Skeletal muscle tissue (tissue), 3 donors: ENCODE measurements at regions not wholly inside any gene's neighbourhood (a gene's known extent, or its start where the extent isn't known, plus 50 kb on each side); places are given as distances from the start of the nearest gene placed in this dataset.

Experiments used
- H3K27ac ChIP-seq: one replicate; pipeline ENCODE4 v1.7.0; 2013; ENCODE audit warnings: mild to moderate bottlenecking, low read depth, low read length, inconsistent platforms
- H3K27me3 ChIP-seq, 3 donors: one replicate each; pipeline ENCODE4 v1.7.0; 2013; ENCODE audit warnings: low read length in 3 of 3; ENCODE audit not compliant: control insufficient read depth in 3 of 3, insufficient read depth in 3 of 3
- H3K36me3 ChIP-seq, 3 donors: one replicate each; pipeline ENCODE4 v1.7.0; 2013; ENCODE audit warnings: low read length in 3 of 3; ENCODE audit not compliant: control insufficient read depth in 3 of 3, insufficient read depth in 3 of 3
- H3K4me1 ChIP-seq, 3 donors: one replicate each; pipeline ENCODE4 v1.7.0; 2013; ENCODE audit warnings: low read length in 3 of 3, mild to moderate bottlenecking in 3 of 3; ENCODE audit not compliant: control insufficient read depth in 3 of 3, insufficient read depth in 3 of 3
- H3K4me3 ChIP-seq, 3 donors: one replicate each; pipeline ENCODE4 v1.7.0; 2013; ENCODE audit warnings: low read length in 3 of 3
- H3K9ac ChIP-seq, 3 donors: one replicate each; pipeline ENCODE4 v1.7.0; 2013; ENCODE audit warnings: low read length in 3 of 3, mild to moderate bottlenecking in 3 of 3, moderate library complexity in 2 of 3, low read depth in 1 of 3
- H3K9me3 ChIP-seq, 3 donors: one replicate each; pipeline ENCODE4 v1.7.0; 2013; ENCODE audit warnings: low read length in 3 of 3; ENCODE audit not compliant: control insufficient read depth in 3 of 3
- donor health status: Osteomylitis.

DNA sequence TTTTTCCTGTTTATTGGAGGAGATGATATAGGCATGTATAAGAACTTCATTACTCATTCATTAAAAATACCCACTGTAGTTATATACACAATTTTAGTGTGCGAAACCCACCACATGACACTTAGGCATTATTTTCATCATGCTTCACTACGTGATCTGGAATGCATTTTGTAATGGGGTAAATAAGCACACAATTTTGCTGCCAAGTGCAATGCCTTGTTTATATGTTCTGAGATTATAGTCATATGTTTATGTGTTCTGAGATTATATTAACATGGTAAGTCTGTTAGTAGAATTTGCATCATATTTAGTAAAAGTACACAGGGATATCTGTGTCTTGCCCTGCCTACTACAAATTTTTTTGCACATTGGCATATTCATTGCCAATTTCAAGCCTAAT is 1123.0 kb downstream of the LRFN5 start:
- H3K4me3 ChIP-seq: no peak overlapping the region
- H3K27ac ChIP-seq: no peak overlapping the region
- H3K36me3 ChIP-seq: no peaks in the 10 kb centered on the region
- H3K9me3 ChIP-seq: no peaks in the 10 kb centered on the region
- H3K4me1 ChIP-seq: no peaks in the 10 kb centered on the region
- H3K27me3 ChIP-seq: no peaks in the 10 kb centered on the region
- no peak overlapping the region for H3K9ac ChIP-seq

GRCh38 chr14:42719391-42719790 is 1112.7 kb downstream of the LRFN5 start:
- no peak overlapping the region for H3K4me3 ChIP-seq
- H3K27me3 ChIP-seq: no peaks in the 10 kb centered on the region
- no peak overlapping the region for H3K27ac ChIP-seq
- H3K9me3 ChIP-seq: peaks cover 0 to 2% (median 0%) of the 10 kb centered on the region in 3 donors
- no peaks in the 10 kb centered on the region for H3K4me1 ChIP-seq
- no peaks in the 10 kb centered on the region for H3K36me3 ChIP-seq
- H3K9ac ChIP-seq: no peak overlapping the region

- no peaks in the 10 kb centered on the region for H3K27me3 ChIP-seq
- H3K9ac ChIP-seq: no peak overlapping the region
- no peak overlapping the region for H3K27ac ChIP-seq
- no peak overlapping the region for H3K4me3 ChIP-seq
- no peaks in the 10 kb centered on the region for H3K4me1 ChIP-seq
- no peaks in the 10 kb centered on the region for H3K9me3 ChIP-seq
- H3K36me3 ChIP-seq: no peaks in the 10 kb centered on the region
Observed at GRCh38 chr14:42715316-42715715, 1108.6 kb downstream of the LRFN5 start.

- Histone ChIP-seq H3K4me3 (no peak overlapping the region), H3K4me1 (no peaks in the 10 kb centered on the region), H3K27me3 (no peaks in the 10 kb centered on the region), H3K9me3 (no peaks in the 10 kb centered on the region), H3K36me3 (no peaks in the 10 kb centered on the region), H3K27ac (no peak overlapping the region), H3K9ac (no peak overlapping the region)
Observed at GRCh38 chr14:42710071-42710470, 1103.4 kb downstream of the LRFN5 start.

GRCh38 chr14:42703501-42703900 is 1096.8 kb downstream of the LRFN5 start:
- no peaks in the 10 kb centered on the region for H3K27me3 ChIP-seq
- no peak overlapping the region for H3K4me3 ChIP-seq
- no peaks in the 10 kb centered on the region for H3K4me1 ChIP-seq
- no peaks in the 10 kb centered on the region for H3K36me3 ChIP-seq
- H3K9me3 ChIP-seq: no peaks in the 10 kb centered on the region
- no peak overlapping the region for H3K27ac ChIP-seq
- no peak overlapping the region for H3K9ac ChIP-seq

DNA sequence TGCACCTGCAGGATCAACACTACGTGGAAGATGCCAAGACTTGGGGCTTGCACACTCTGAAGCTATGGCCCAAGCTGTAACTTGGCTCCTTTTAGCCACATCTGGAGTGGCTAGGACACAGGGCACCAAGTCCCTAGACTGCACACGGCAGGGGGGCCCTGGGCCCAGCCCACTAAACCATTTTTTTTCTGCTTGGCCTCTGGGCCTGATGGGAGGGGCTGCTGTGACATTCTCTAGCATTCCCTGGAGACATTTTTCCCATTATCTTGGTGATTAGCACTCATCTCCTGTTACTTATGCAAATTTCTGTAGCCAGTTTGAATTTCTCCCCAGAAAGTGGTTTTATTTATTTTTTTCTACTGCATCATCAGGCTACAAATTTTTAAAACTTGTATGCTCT is 1080.7 kb downstream of the LRFN5 start:
- no peaks in the 10 kb centered on the region for H3K27me3 ChIP-seq
- H3K4me3 ChIP-seq: no peak overlapping the region
- H3K4me1 ChIP-seq: no peaks in the 10 kb centered on the region
- H3K27ac ChIP-seq: no peak overlapping the region
- H3K36me3 ChIP-seq: no peaks in the 10 kb centered on the region
- no peak overlapping the region for H3K9ac ChIP-seq
- H3K9me3 ChIP-seq: no peaks in the 10 kb centered on the region

GRCh38 chr14:42683707-42684106 is 1077.0 kb downstream of the LRFN5 start:
- no peaks in the 10 kb centered on the region for H3K27me3 ChIP-seq
- no peak overlapping the region for H3K4me3 ChIP-seq
- H3K4me1 ChIP-seq: no peaks in the 10 kb centered on the region

GRCh38 chr14:42676636-42677035 is 1070.0 kb downstream of the LRFN5 start:
- Histone ChIP-seq H3K4me1 (no peaks in the 10 kb centered on the region), H3K36me3 (no peaks in the 10 kb centered on the region), H3K9ac (no peak overlapping the region), H3K27ac (no peak overlapping the region), H3K9me3 (no peaks in the 10 kb centered on the region), H3K27me3 (no peaks in the 10 kb centered on the region), H3K4me3 (no peak overlapping the region)

More at GRCh38 chr14:42683707-42684106, 1077.0 kb downstream of the LRFN5 start:
- no peaks in the 10 kb centered on the region for H3K36me3 ChIP-seq
- H3K9me3 ChIP-seq: no peaks in the 10 kb centered on the region
- H3K9ac ChIP-seq: no peak overlapping the region
- H3K27ac ChIP-seq: no peak overlapping the region

GRCh38 chr14:42673963-42674362 is 1067.3 kb downstream of the LRFN5 start:
- H3K27me3 ChIP-seq: no peaks in the 10 kb centered on the region
- H3K9ac ChIP-seq: no peak overlapping the region
- H3K4me3 ChIP-seq: no peak overlapping the region
- no peaks in the 10 kb centered on the region for H3K9me3 ChIP-seq
- H3K36me3 ChIP-seq: no peaks in the 10 kb centered on the region
- no peak overlapping the region for H3K27ac ChIP-seq
- H3K4me1 ChIP-seq: no peaks in the 10 kb centered on the region

GRCh38 chr14:42671636-42672035 is 1065.0 kb downstream of the LRFN5 start:
- Histone ChIP-seq H3K27me3 (no peaks in the 10 kb centered on the region), H3K36me3 (no peaks in the 10 kb centered on the region), H3K4me1 (no peaks in the 10 kb centered on the region), H3K9ac (no peak overlapping the region), H3K9me3 (no peaks in the 10 kb centered on the region), H3K4me3 (no peak overlapping the region), H3K27ac (no peak overlapping the region)

DNA sequence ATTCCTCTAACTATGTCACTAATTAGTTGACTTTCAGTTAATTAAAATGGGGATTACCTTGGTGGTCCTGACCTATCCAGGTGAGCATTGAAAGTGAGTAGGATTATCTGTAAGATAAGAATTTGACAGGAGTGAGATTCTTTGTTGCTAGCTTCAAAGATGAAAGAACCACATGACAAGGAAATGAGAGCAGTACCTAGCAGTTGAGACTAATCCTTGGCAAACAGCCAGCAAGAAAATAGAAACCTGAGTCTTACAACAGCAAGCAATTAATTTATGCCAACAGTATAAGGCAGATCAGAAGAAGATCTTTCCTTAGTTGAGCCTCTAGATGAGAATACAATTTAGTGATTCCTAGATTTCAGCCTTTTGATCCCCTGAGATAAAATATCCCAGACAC is 1058.4 kb downstream of the LRFN5 start:
- H3K9me3 ChIP-seq: no peaks in the 10 kb centered on the region
- H3K9ac ChIP-seq: no peak overlapping the region
- no peaks in the 10 kb centered on the region for H3K4me1 ChIP-seq
- no peaks in the 10 kb centered on the region for H3K27me3 ChIP-seq
- no peak overlapping the region for H3K27ac ChIP-seq
- no peaks in the 10 kb centered on the region for H3K36me3 ChIP-seq
- no peak overlapping the region for H3K4me3 ChIP-seq
